PC-9 (cell line): ENCODE measurements at regions not wholly inside any gene's neighbourhood (a gene's known extent, or its start where the extent isn't known, plus 50 kb on each side); places are given as distances from the start of the nearest gene placed in this dataset.

Experiments
- BruUV-seq: library from RNA; stranded (reverse); fragments of 400-500 nt; replicated peaks from 2 replicates; lab custom pipeline; 2021; lab: Mats Ljungman, UMichigan
- CTCF ChIA-PET: fragments of 300-600 bp; sonication (Branson Sonifier 250); formaldehyde crosslinking; loops from one replicate; lab custom pipeline; 2022; ENCODE audit warnings: antibody characterized with exemption; lab: Charles Lee
- POLR2A ChIA-PET: fragments of 300-600 bp; sonication (Branson Sonifier 250); formaldehyde crosslinking; loops from one replicate; lab custom pipeline; 2022; ENCODE audit warnings: antibody characterized with exemption; ENCODE audit not compliant: unreplicated experiment; lab: Charles Lee
- DNase-seq, 2 experiments: peaks; one replicate each; pipeline versions ENCODE4 v3.0.0 to v3.0.0-alpha.2; 2015 to 2022; ENCODE audit warnings: mixed read lengths in 1 of 2
- H2AFZ ChIP-seq: fragments of 200-600 bp; sonication (generic); 2 replicates; pipeline ENCODE4 v1.8.1; 2017; ENCODE audit warnings: antibody characterized with exemption
- H3F3A ChIP-seq: fragments of 200-600 bp; sonication (generic); 2 replicates; pipeline ENCODE4 v1.8.1; 2017; ENCODE audit warnings: antibody characterized with exemption, mild to moderate bottlenecking, low read depth; ENCODE audit not compliant: insufficient read depth
- H3K27ac ChIP-seq: fragments of 200-600 bp; sonication (generic); 2 replicates; pipeline ENCODE4 v1.6.1; 2016; ENCODE audit warnings: mixed run types
- H3K27me3 ChIP-seq: fragments of 200-600 bp; sonication (generic); 2 replicates; pipeline ENCODE4 v1.6.1; 2016; ENCODE audit warnings: low read depth, mixed run types; ENCODE audit not compliant: insufficient read depth
- H3K36me3 ChIP-seq: fragments of 200-600 bp; sonication (generic); 2 replicates; pipeline ENCODE4 v1.6.1; 2016; ENCODE audit warnings: low read depth, mixed run types
- H3K4me1 ChIP-seq: fragments of 200-600 bp; sonication (generic); replicated peaks from 2 replicates; pipeline ENCODE4 v1.6.1; 2016; ENCODE audit warnings: mixed run types; ENCODE audit not compliant: insufficient read depth
- H3K4me2 ChIP-seq: fragments of 200-600 bp; sonication (generic); 2 replicates; pipeline ENCODE4 v1.6.1; 2017; ENCODE audit warnings: mixed run types
- H3K4me3 ChIP-seq: fragments of 200-600 bp; sonication (generic); 2 replicates; pipeline ENCODE4 v1.6.1; 2016; ENCODE audit warnings: mixed run types
- H3K79me2 ChIP-seq: fragments of 200-600 bp; sonication (generic); 2 replicates; pipeline ENCODE4 v1.6.1; 2017; ENCODE audit warnings: low read depth, mixed run types
- H3K9me2 ChIP-seq: fragments of 200-600 bp; sonication (generic); 2 replicates; pipeline ENCODE4 v1.8.1; 2017; ENCODE audit warnings: mild to moderate bottlenecking; ENCODE audit not compliant: insufficient read depth
- H3K9me3 ChIP-seq: fragments of 200-600 bp; sonication (generic); 2 replicates; pipeline ENCODE4 v1.8.1; 2016; ENCODE audit warnings: low read depth; ENCODE audit not compliant: insufficient read depth
- H4K20me1 ChIP-seq: fragments of 200-600 bp; sonication (generic); 2 replicates; pipeline ENCODE4 v1.8.1; 2017; ENCODE audit not compliant: insufficient read depth
- CTCF ChIP-seq: fragments of 200-600 bp; sonication (generic); conservative IDR thresholded peaks from 2 replicates; pipeline ENCODE4 v1.6.1; 2017; ENCODE audit warnings: mixed run types, antibody characterized with exemption, mild to moderate bottlenecking, moderate library complexity
- EZH2 ChIP-seq: fragments of 200-600 bp; sonication (generic); IDR thresholded peaks from 2 replicates; pipeline ENCODE4 v1.8.0; 2017; ENCODE audit warnings: antibody characterized with exemption, low read depth
- intact Hi-C: fragments of 100-400 bp; cut with micrococcal nuclease; formaldehyde crosslinking; loops from one replicate; pipeline ENCODE4 v1.10.0; 2022; ENCODE audit not compliant: unreplicated experiment

GRCh38 chr16:73864868-73865267 lies 431.7 kb upstream of the PSMD7 start:
- Histone ChIP-seq H3K79me2 (no peaks in the 10 kb centered on the region), H3K4me2 (no peak overlapping the region), H3K27ac (no peak overlapping the region), H3K9me3 (no peaks in the 10 kb centered on the region), H3F3A (no peaks in the 10 kb centered on the region), H3K9me2 (no peaks in the 10 kb centered on the region), H3K27me3 (peaks cover 29% of the 10 kb centered on the region; the same call in 1 of the 2 replicates), H4K20me1 (no peaks in the 10 kb centered on the region), H3K4me1 (no peaks in the 10 kb centered on the region), H3K36me3 (no peaks in the 10 kb centered on the region), H2AFZ (no peak overlapping the region), H3K4me3 (no peak overlapping the region)
- no TSS peak for BruUV-seq
- ChIA-PET CTCF (no interaction called here), POLR2A (no interaction called here)
- no peak for DNase-seq
- TF ChIP-seq EZH2 (no peak), CTCF (no peak)
- intact Hi-C loops = no loop called here

- Histone ChIP-seq H3K79me2 (no peaks in the 10 kb centered on the region), H3K9me2 (no peaks in the 10 kb centered on the region), H3K4me3 (no peak overlapping the region), H3K27ac (no peak overlapping the region), H3K4me1 (no peaks in the 10 kb centered on the region), H3K4me2 (no peak overlapping the region), H3K36me3 (no peaks in the 10 kb centered on the region), H3K9me3 (no peaks in the 10 kb centered on the region), H4K20me1 (no peaks in the 10 kb centered on the region), H3F3A (no peaks in the 10 kb centered on the region), H2AFZ (no peak overlapping the region), H3K27me3 (peaks cover 19% of the 10 kb centered on the region)
- intact Hi-C loops = no loop called here
- TF ChIP-seq EZH2 (no peak), CTCF (no peak)
- CTCF ChIA-PET = interaction anchor here (0.6 kb wide), 1 partner anchor 386 kb away, joined by 6 read pairs; no protein-coding TSS in a partner anchor
- POLR2A ChIA-PET = no interaction called here
- BruUV-seq = no TSS peak
- DNase-seq = no peak
These were observed 438.3 kb upstream of the PSMD7 start for GRCh38 chr16:73858326-73858725.

- intact Hi-C loops = no loop called here
- H3F3A ChIP-seq = no peaks in the 10 kb centered on the region
- no peak overlapping the region for H3K27ac ChIP-seq
- H3K9me2 ChIP-seq = no peaks in the 10 kb centered on the region
- no peak overlapping the region for H3K4me3 ChIP-seq
- no peak for DNase-seq
- H2AFZ ChIP-seq = no peak overlapping the region
- TF ChIP-seq CTCF = no peak
- no peak for TF ChIP-seq EZH2
- ChIA-PET POLR2A (no interaction called here), CTCF (no interaction called here)
- no peaks in the 10 kb centered on the region for H3K4me1 ChIP-seq
- no peaks in the 10 kb centered on the region for H3K9me3 ChIP-seq
- no peaks in the 10 kb centered on the region for H3K79me2 ChIP-seq
- H3K27me3 ChIP-seq = peaks cover 20% of the 10 kb centered on the region
- no peaks in the 10 kb centered on the region for H4K20me1 ChIP-seq
- H3K36me3 ChIP-seq = no peaks in the 10 kb centered on the region
- BruUV-seq = no TSS peak
- no peak overlapping the region for H3K4me2 ChIP-seq
These were observed 442.6 kb upstream of the PSMD7 start for GRCh38 chr16:73853968-73854367.
